ENCODE measurements at regions not wholly inside any gene's neighbourhood (a gene's known extent, or its start where the extent isn't known, plus 50 kb on each side); places are given as distances from the start of the nearest gene placed in this dataset.

- TF ChIP-seq CTCF (IDR thresholded peaks at IDR 0.05) (no peak), POLR2AphosphoS5 (IDR thresholded peaks at IDR 0.05) (no peak), EP300 (IDR thresholded peaks at IDR 0.05) (no peak)
Measured at GRCh38 chr6:170134031-170134470, 156.8 kb downstream of the DLL1 start.

Data from upper lobe of left lung (tissue), 4 donors.